DOHH2 (cell line): ENCODE measurements at regions not wholly inside any gene's neighbourhood (a gene's known extent, or its start where the extent isn't known, plus 50 kb on each side); places are given as distances from the start of the nearest gene placed in this dataset.

Source experiments
- H3F3A ChIP-seq: fragments of 200-600 bp; sonication (generic), shearing (Covaris generic); 2 replicates; pipeline ENCODE4 v1.6.0; 2016; ENCODE audit warnings: antibody characterized with exemption, mild to moderate bottlenecking; ENCODE audit not compliant: control insufficient read depth, insufficient read depth
- H3K27ac ChIP-seq: fragments of 200-600 bp; sonication (generic); 2 replicates; pipeline ENCODE4 v1.5.1; 2014; ENCODE audit warnings: low read depth, mild to moderate bottlenecking, low read length, moderate library complexity
- H3K27me3 ChIP-seq: fragments of 200-600 bp; sonication (generic); 2 replicates; pipeline ENCODE4 v1.6.1; 2014; ENCODE audit warnings: mild to moderate bottlenecking, low read length, mixed read lengths; ENCODE audit not compliant: control insufficient read depth
- H3K36me3 ChIP-seq: fragments of 200-600 bp; sonication (generic); 2 replicates; pipeline ENCODE4 v1.6.1; 2014; ENCODE audit warnings: mild to moderate bottlenecking, low read length, moderate library complexity, mixed read lengths; ENCODE audit not compliant: control insufficient read depth
- H3K4me1 ChIP-seq: fragments of 200-600 bp; sonication (generic); 2 replicates; pipeline ENCODE4 v1.6.1; 2014; ENCODE audit warnings: mild to moderate bottlenecking, low read length, mixed read lengths; ENCODE audit not compliant: control insufficient read depth
- H3K4me2 ChIP-seq: fragments of 200-600 bp; sonication (generic); 2 replicates; pipeline ENCODE4 v1.6.0; 2014; ENCODE audit warnings: mild to moderate bottlenecking, low read length, moderate library complexity
- H3K4me3 ChIP-seq: fragments of 200-600 bp; sonication (generic); 2 replicates; pipeline ENCODE4 v1.5.1; 2014; ENCODE audit warnings: mild to moderate bottlenecking, low read length, mixed read lengths
- H3K79me2 ChIP-seq: fragments of 200-600 bp; sonication (generic); 2 replicates; pipeline ENCODE4 v1.6.1; 2014; ENCODE audit warnings: mild to moderate bottlenecking, low read length, mixed read lengths; ENCODE audit not compliant: control insufficient read depth
- H3K9me2 ChIP-seq: fragments of 200-600 bp; sonication (generic); replicated peaks from 2 replicates; pipeline ENCODE4 v1.6.1; 2014; ENCODE audit warnings: mild to moderate bottlenecking, low read length, mixed read lengths; ENCODE audit not compliant: control insufficient read depth
- H3K9me3 ChIP-seq: fragments of 200-600 bp; sonication (generic); 2 replicates; pipeline ENCODE4 v1.6.1; 2014; ENCODE audit warnings: antibody characterized with exemption, low read length, mixed read lengths; ENCODE audit not compliant: control insufficient read depth, insufficient read depth
- H4K20me1 ChIP-seq: fragments of 200-600 bp; sonication (generic); 2 replicates; pipeline ENCODE4 v1.6.0; 2014; ENCODE audit warnings: low read depth, mild to moderate bottlenecking, antibody characterized with exemption, low read length, moderate library complexity; ENCODE audit not compliant: control insufficient read depth, insufficient read depth
- CTCF ChIP-seq: fragments of 200-600 bp; sonication (generic); IDR thresholded peaks from one replicate; pipeline ENCODE4 v1.5.1; 2014; ENCODE audit warnings: antibody characterized with exemption, mild to moderate bottlenecking, low read depth, low read length; ENCODE audit not compliant: poor library complexity, severe bottlenecking
- EZH2phosphoT487 ChIP-seq: fragments of 200-600 bp; sonication (generic); IDR thresholded peaks from 2 replicates; pipeline ENCODE4 v1.6.1; 2017; ENCODE audit warnings: borderline replicate concordance, mild to moderate bottlenecking, antibody characterized with exemption, low read length, moderate library complexity, mixed read lengths

DNA sequence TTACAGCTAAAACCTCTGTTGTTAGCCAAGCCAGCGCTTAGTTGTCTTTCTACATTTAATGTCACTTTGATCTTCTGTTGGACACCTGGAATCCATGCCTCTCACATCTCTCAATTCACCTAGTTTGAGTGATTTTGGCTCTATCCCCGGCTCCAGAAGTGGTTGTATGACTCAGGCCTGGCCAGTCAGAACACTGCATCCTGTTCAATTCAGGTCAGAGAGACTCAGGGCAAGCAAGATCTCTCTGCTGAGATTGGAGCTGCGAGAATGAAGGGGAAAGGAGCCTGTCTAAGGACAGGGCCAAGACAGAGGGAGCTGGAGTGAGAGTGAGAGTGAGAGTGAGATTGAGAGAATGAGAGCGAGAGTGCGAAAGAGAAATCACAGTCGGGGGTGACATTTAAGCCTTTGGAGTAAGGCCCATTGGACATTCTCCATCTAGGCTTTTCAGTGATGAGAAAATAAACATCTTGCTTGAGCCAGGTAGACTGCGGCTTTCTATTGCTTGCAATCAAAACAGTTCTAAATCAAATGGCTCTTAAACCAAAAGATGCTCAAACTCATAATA is 83.3 kb upstream of the DYNC1I1 start:
- TF ChIP-seq EZH2phosphoT487 (no peak), CTCF (no peak)
- Histone ChIP-seq H3K4me3 (no peak overlapping the region), H3K4me1 (0 out of 2 replicates have a peak, but pooled peaks cover 2% of the 10 kb centered on the region), H3K36me3 (no peaks in the 10 kb centered on the region), H3K9me2 (no peaks in the 10 kb centered on the region), H3K27ac (no peak overlapping the region), H3K27me3 (peaks cover 5% of the 10 kb centered on the region; the same call in 1 of the 2 replicates), H3K4me2 (no peak overlapping the region), H3K79me2 (no peaks in the 10 kb centered on the region), H3F3A (no peaks in the 10 kb centered on the region), H4K20me1 (no peaks in the 10 kb centered on the region), H3K9me3 (no peaks in the 10 kb centered on the region)

DNA sequence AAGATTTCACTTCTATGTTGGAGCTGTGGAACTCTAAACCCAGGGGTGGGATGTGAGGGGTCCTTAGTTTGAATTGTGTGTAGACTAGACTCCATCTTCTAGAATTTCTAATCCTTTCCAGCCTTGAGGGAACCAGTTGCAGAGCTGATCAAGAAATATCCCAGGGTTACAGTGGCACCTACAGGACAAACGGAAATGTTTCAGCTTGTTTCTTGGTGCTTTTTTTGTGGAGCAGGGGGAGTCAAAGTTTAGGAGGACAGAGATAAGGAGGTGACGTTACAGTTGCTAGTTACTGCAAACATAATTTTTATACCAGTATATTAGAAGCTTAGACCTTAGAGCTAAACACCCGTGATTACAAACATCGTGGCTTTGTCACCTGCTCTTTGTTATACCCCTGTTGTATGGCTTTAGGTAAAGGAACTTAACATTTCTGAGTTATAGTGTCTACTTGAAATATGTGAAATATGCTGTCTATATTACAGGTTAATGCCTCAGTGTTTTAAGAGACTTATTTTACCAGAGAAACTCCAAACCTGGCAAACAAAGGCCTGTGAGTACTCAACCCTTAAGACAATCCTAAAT is 84.5 kb upstream of the DYNC1I1 start:
- Histone ChIP-seq H3K9me3 (no peaks in the 10 kb centered on the region), H3F3A (no peaks in the 10 kb centered on the region)
- TF ChIP-seq EZH2phosphoT487 = no peak
- peak; percentile 37 for TF ChIP-seq CTCF

GRCh38 chr7:95686109-95686508 is 86.2 kb upstream of the DYNC1I1 start:
- Histone ChIP-seq H3K4me3 (no peak overlapping the region), H3K27ac (no peak overlapping the region), H3K4me2 (no peak overlapping the region), H3K36me3 (no peaks in the 10 kb centered on the region), H4K20me1 (no peaks in the 10 kb centered on the region), H3K9me3 (no peaks in the 10 kb centered on the region), H3K9me2 (no peaks in the 10 kb centered on the region), H3K4me1 (0 out of 2 replicates have a peak, but pooled peaks cover 2% of the 10 kb centered on the region), H3K27me3 (peaks cover under 1% of the 10 kb centered on the region; the same call in 1 of the 2 replicates), H3K79me2 (no peaks in the 10 kb centered on the region), H3F3A (no peaks in the 10 kb centered on the region)
- TF ChIP-seq EZH2phosphoT487 (no peak), CTCF (peak; percentile 21)

More for the DNA sequence above, 84.5 kb upstream of the DYNC1I1 start:
- 0 out of 2 replicates have a peak, but pooled peaks cover 2% of the 10 kb centered on the region for H3K4me1 ChIP-seq
- no peaks in the 10 kb centered on the region for H3K36me3 ChIP-seq
- H4K20me1 ChIP-seq = no peaks in the 10 kb centered on the region
- no peaks in the 10 kb centered on the region for H3K79me2 ChIP-seq
- no peaks in the 10 kb centered on the region for H3K9me2 ChIP-seq
- H3K4me2 ChIP-seq = no peak overlapping the region
- H3K27me3 ChIP-seq = peaks cover 5% of the 10 kb centered on the region; the same call in 1 of the 2 replicates
- no peak overlapping the region for H3K4me3 ChIP-seq
- H3K27ac ChIP-seq = no peak overlapping the region
